Kasumi-1 (cell line): ENCODE measurements at regions not wholly inside any gene's neighbourhood (a gene's known extent, or its start where the extent isn't known, plus 50 kb on each side); places are given as distances from the start of the nearest gene placed in this dataset.

Experiments
- DNase-seq, 2 experiments: peaks; one replicate each; lab custom pipeline; 2025; lab: John Stamatoyannopoulos, UW

DNA sequence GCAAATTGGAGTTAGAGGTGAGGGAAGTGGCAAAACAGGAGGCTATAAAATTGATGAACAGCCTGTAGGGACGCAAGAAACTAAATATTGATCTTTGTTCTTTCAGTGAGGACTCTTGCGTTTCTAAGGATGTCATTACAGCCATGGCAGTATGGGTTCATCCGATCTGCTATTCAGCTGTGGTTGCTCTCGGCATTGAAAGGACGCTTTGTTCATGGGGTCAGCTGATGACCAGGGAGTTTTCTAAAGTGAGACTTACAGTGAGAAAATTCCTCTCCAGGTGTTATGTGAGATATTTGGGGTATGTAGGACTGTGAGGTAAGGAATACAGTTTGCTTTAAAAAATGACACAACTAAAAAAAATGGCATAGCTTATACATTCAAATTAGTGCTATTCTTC lies 52.7 kb upstream of the PELI1 start:
- DNase-seq = no peak

- no peak for DNase-seq
Observed at GRCh38 chr2:64201151-64201550, 56.9 kb upstream of the PELI1 start.

GRCh38 chr2:64202206-64202845 lies 58.1 kb upstream of the PELI1 start:
- DNase-seq = no peak

DNA sequence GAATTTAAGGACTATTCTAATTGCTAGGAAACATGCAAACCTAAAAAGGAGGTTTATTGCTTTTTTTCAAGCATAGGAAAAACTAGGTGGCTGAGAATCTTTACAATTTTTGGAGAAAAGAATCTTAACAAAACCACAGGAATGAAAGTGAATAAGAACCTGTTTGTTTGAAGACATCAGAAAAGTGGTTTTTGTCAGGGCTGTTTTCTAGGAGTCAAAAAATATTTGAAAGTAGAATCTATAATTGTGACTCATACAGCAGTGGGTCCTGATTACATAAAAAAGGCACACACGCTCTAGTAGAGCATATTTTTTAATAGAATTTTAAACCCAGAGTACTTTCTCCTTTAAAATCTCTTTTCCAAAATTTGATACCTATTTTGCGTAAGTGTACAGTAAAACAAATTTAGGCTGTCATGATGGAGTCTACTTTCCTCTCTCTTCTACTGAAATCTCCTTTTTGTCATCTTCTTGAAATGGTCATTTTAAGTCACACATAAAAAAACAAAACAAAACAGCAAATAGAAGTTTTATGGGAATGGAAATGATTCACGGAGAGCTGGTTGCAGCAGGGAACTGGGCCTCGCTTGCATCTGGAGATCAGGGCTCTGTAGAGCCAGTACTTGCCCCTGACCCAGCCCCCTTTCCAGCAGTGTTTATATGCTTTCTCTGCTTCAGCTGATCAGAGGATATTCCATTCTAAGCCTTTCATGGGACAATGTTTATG lies 59.1 kb upstream of the PELI1 start:
- no peak for DNase-seq

- peak; percentile 62 to 65 for DNase-seq
Observed at GRCh38 chr2:64203858-64204632, 59.8 kb upstream of the PELI1 start.

DNA sequence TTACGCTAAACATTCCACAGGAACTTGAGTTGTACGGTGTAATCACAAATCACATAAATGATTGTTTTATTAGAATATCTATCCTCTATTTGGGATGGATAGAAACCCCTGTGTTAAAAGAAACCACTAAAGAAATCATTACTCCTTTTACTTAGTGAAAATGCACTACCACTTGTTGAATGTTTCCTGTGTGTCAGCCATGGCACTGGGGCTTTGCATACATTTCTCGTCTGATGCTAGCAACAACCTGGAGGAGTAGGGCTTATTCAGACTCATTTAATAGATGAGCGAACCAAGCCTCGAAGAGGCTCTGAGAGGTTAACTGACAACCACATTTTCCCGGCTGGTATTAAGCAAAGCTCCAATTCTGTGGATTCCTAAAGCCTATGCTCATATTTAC lies 60.5 kb upstream of the PELI1 start:
- no peak for DNase-seq

GRCh38 chr2:64205415-64205814 lies 61.2 kb upstream of the PELI1 start:
- no peak for DNase-seq

DNA sequence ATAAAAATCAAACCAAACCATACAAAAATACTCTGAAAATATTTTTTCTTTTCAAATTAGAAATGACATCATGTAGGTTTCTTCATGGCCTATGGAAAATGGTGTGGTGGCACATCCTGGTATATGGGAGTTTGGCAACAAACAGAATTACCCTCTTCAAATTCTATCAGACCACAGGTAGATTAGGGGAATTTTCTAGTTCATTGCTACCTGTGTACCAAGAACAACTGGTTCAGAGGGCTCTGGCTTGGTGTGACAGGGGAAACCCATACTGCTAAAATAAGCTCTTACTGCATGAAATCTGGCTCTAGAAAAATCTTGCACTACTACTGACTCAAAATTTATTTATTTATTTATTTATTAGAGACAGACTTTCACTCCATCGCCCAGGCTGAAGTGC lies 63.4 kb upstream of the PELI1 start:
- DNase-seq = no peak

DNA sequence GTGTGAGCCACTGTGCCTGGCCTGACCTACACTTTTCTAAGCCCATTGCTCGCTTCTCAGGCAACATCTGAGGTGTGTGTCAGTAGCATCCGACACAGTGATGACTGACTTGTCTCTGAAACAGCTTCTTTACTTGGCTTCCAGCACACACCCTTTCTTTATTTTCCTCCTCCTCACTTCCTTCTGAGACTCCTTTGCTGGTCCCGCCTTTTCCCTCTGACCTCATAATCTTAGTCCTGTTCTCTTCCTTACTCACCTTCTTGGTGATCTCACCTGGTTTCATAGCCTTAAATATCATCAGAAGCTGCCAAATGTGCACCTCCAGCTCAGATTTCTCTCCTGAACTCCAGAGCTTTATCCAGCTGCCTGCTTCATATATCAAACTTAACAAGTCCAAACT lies 66.6 kb upstream of the PELI1 start:
- no peak for DNase-seq

DNA sequence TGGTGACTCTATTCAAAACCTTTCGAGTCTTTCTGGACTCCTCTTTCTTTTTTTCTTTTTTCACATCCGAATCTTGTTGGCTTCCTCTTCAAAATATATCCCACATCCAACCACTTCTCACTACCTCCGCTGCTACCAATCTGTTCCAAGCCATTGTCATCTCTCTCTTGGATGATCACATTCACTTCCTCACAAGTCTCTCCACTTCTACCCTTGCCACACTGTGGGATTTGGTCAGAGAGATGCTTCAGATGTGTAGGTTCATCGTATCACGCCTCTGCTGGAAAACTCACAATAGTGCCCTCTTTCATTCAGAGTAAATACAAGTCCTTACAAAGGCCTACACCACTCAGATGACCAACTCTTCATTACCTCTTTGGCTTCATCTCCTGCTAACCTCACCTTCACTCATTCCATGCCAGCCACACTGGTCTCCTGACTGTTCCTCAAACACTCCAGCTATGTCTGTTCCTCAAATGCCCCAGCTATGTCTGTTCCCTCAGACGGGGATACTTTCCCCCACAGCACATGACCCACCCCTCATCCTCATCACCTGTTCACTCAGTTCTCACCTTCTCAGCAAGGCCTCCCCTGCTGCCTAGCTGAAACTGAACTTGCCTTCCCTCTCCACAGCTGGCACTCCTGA lies 67.2 kb upstream of the PELI1 start:
- DNase-seq = no peak

GRCh38 chr2:64212346-64212745 lies 68.1 kb upstream of the PELI1 start:
- peak; percentile 67 to 72 for DNase-seq

- no peak for DNase-seq
Observed at GRCh38 chr2:64212801-64213321, 68.6 kb upstream of the PELI1 start.

- DNase-seq = no peak
Observed at GRCh38 chr2:64213532-64214275, 69.5 kb upstream of the PELI1 start.

DNA sequence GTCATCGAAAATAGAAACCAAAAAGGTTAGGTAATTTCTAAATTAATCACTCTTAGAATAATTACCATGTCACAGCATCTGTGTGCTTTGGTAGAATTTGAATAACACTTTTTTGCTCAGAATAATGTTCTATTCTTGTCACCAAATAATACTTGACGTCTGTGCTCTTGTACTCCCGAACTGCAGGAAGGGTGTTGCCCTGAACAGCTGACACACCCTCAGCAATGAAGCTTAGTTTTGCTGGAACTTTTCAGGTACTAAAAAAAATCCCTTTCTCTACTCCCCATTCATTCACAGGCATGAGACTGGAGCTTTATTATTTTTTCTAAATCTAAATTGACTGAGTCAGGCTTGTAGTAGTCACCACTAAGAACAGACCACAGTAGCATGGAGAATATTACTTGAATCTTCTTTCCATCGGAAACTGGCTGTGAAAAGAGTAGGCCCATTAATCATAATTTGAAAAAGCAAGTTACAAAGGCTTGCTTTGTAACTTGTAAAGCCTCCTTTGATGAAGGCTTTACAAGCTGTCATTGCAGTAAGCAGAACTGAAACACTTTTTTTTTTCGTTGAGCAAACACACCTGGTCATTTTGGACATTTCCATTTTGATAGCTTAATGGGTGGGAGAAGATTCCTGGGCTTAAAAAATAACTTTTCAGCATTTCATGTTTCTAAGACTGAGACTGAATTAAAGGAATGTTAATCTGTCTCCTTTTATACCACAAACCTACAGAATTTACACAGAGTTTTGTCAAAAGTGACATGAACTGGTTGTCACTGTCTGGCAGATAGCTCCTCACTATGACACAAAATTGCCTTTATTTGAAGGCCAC lies 70.3 kb upstream of the PELI1 start:
- DNase-seq = no peak

DNA sequence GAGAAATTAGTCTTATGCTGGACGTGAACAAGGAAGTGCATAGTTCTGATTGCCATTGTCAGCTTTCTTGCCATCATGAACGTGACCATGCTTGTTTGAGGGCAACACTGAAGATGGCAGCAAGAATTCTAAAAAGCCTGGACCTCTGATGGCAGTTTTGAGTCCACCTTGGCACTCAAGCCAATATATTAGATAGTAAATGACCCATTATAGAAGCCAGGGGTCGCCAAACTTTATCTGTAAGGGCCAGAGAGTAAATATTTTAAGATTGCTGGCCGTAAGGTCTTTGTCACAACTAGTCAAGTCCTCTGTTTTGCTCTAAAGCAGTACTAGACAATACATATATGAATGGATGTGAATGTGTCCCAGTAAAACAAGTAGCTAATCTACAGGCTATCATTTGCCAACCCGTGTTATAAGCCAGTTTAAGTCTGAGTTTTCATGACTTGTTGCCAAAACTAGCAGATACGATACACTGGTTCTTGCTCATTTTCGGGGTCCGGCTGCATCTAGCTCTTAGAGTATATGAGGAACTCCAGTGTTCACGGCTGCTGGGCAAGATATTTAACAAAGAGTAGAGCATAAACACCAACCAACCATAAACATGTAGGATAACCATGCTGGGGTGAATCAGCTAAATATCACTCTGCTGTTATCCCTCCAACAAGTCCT lies 73.1 kb upstream of the PELI1 start:
- no peak for DNase-seq

DNA sequence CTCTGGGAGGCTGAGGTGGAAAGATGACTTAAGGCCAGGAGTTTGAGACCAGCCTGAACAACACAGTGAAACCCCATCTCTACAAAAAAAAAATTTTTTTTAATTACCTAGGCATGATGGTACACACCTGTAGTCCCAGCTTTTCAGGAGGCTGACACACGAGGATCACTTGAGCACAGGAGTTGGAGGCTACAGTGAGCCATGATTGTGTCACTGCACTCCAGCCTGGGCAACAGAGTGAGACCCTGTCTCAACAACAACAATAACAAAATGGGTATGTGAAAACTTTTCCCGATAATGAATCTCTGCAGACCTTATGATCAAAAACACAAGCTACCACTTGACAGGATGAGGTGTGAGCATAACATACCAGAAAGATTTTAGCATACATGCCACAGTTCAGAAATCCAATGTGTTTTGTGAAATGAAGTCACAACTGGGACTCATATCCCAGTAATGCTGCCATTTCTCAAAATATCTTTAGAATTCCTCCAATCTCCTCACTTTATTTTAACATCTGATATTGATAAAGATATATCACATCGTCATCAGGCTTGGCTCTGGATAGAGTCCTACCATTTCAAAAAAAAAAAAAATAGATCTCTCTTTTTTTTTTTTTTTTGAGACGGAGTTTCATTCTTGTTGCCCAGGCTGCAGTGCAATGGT lies 74.0 kb upstream of the PELI1 start:
- DNase-seq = no peak

- no peak for DNase-seq
Observed at GRCh38 chr2:64219149-64219548, 74.9 kb upstream of the PELI1 start.

- peak; percentile 22 to 25 for DNase-seq
Observed at GRCh38 chr2:64220265-64220664, 76.0 kb upstream of the PELI1 start.

DNA sequence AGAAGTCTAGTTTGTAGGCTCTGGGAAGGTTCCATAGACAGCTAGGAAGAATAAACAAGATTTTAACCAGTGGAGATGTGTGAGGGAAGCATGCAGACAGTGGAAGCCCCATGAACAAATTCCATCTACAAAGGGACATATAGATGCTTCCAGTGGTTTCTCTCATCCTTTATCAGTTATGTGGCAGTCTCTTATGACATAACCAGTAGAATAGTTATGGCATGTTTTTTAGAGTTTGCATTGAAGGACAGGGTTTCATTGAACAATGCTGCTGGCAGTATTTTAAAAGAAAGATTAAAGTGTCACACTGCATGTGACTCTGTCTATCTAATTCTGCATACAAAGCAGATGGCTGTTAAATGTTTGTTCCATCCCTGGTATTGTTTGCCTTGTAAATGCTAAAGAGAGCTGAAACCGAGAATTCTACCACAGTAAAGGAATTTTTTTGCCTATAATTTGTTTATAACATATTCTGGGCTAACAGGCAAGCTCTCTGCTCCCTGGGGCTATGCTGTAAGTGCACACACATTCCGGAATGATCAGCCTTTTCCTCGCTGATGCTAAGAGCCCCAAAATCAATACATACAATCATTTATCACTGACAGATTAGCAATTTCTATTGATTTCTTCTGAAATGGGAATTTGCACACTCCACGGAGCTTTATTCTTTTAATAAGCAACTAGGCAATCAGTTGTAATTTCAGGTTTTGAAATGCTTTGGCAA lies 76.8 kb upstream of the PELI1 start:
- DNase-seq = no peak
